ENCODE measurements at regions not wholly inside any gene's neighbourhood (a gene's known extent, or its start where the extent isn't known, plus 50 kb on each side); places are given as distances from the start of the nearest gene placed in this dataset.

- no peaks in the 10 kb centered on the region for H3K36me3 Mint-ChIP-seq (ENCODE audit: low read depth, unreplicated experiment)
- H3K4me1 Mint-ChIP-seq (ENCODE audit: unreplicated experiment) = no peaks in the 10 kb centered on the region
- H3K9me3 Mint-ChIP-seq (ENCODE audit: unreplicated experiment) = no peaks in the 10 kb centered on the region
- no peak for DNase-seq (ENCODE audit: low spot score)
- H3K27ac Mint-ChIP-seq (ENCODE audit: unreplicated experiment) = no peak overlapping the region
- H3K4me3 Mint-ChIP-seq (ENCODE audit: unreplicated experiment) = no peak overlapping the region
- no peaks in the 10 kb centered on the region for H3K27me3 Mint-ChIP-seq (ENCODE audit: unreplicated experiment)
- TF ChIP-seq, protein P1, sequence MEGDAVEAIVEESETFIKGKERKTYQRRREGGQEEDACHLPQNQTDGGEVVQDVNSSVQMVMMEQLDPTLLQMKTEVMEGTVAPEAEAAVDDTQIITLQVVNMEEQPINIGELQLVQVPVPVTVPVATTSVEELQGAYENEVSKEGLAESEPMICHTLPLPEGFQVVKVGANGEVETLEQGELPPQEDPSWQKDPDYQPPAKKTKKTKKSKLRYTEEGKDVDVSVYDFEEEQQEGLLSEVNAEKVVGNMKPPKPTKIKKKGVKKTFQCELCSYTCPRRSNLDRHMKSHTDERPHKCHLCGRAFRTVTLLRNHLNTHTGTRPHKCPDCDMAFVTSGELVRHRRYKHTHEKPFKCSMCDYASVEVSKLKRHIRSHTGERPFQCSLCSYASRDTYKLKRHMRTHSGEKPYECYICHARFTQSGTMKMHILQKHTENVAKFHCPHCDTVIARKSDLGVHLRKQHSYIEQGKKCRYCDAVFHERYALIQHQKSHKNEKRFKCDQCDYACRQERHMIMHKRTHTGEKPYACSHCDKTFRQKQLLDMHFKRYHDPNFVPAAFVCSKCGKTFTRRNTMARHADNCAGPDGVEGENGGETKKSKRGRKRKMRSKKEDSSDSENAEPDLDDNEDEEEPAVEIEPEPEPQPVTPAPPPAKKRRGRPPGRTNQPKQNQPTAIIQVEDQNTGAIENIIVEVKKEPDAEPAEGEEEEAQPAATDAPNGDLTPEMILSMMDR (IDR thresholded peaks at IDR 0.05; ENCODE audit: unreplicated experiment) = no peak
Observed at GRCh38 chr10:89869180-89869579, 167.8 kb downstream of the KIF20B start.

GRCh38 chr10:89869592-89870156, 168.3 kb downstream of the KIF20B start:
- Mint-ChIP-seq H3K9me3 (ENCODE audit: unreplicated experiment) (no peaks in the 10 kb centered on the region), H3K27me3 (ENCODE audit: unreplicated experiment) (no peaks in the 10 kb centered on the region), H3K4me3 (ENCODE audit: unreplicated experiment) (no peak overlapping the region), H3K4me1 (ENCODE audit: unreplicated experiment) (no peaks in the 10 kb centered on the region), H3K27ac (ENCODE audit: unreplicated experiment) (no peak overlapping the region), H3K36me3 (ENCODE audit: low read depth, unreplicated experiment) (no peaks in the 10 kb centered on the region)
- DNase-seq (ENCODE audit: low spot score) = no peak
- TF ChIP-seq, protein P1 (IDR thresholded peaks at IDR 0.05; ENCODE audit: unreplicated experiment) = no peak

DNA sequence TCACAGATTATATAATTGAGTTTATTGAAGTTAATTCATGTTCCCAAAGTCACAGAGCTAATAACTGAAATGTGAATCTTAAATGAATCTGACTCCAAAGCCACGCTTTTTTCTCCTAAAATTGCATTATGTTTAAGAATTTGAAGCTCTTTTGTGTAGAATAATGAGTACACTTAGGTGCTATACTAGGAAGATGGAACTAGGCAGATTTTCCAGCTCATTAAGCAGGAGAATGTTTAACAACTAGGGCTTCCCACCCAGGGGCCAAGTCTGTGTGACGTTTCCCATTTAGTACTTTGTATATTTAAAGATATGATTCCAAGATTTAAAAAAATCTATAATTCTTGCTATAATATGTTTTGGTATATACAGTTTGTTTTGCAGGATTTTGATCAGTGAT, 169.5 kb downstream of the KIF20B start:
- Mint-ChIP-seq H3K36me3 (ENCODE audit: low read depth, unreplicated experiment) (no peaks in the 10 kb centered on the region), H3K27me3 (ENCODE audit: unreplicated experiment) (no peaks in the 10 kb centered on the region), H3K4me1 (ENCODE audit: unreplicated experiment) (no peaks in the 10 kb centered on the region), H3K4me3 (ENCODE audit: unreplicated experiment) (no peak overlapping the region), H3K9me3 (ENCODE audit: unreplicated experiment) (no peaks in the 10 kb centered on the region), H3K27ac (ENCODE audit: unreplicated experiment) (no peak overlapping the region)
- no peak for DNase-seq (ENCODE audit: low spot score)
- TF ChIP-seq, protein P1 (IDR thresholded peaks at IDR 0.05; ENCODE audit: unreplicated experiment) = no peak

DNA sequence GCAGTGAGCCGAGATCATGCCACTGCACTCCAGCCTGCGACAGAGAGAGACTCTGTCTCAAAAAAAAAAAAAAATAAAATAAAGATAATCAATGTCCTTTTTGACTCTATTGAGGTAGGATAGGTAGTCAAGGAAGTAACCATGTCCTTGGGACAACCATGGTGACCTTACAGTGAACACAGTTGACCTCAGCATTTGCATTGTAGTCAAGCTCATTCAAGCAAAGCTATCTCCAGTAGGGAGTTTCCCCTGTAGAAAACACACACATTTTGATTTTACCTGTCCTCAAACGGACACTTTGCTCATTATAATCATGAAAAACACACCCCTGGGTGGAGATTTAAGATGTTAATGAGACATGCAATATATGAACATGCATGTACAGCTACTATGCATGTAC, 171.7 kb downstream of the KIF20B start:
- no peak for DNase-seq (ENCODE audit: low spot score)
- Mint-ChIP-seq H3K36me3 (ENCODE audit: low read depth, unreplicated experiment) (no peaks in the 10 kb centered on the region), H3K9me3 (ENCODE audit: unreplicated experiment) (no peaks in the 10 kb centered on the region), H3K4me1 (ENCODE audit: unreplicated experiment) (no peaks in the 10 kb centered on the region), H3K4me3 (ENCODE audit: unreplicated experiment) (no peak overlapping the region), H3K27ac (ENCODE audit: unreplicated experiment) (no peak overlapping the region), H3K27me3 (ENCODE audit: unreplicated experiment) (no peaks in the 10 kb centered on the region)
- TF ChIP-seq, protein P1 (IDR thresholded peaks at IDR 0.05; ENCODE audit: unreplicated experiment) = no peak

GRCh38 chr10:89875557-89875956, 174.2 kb downstream of the KIF20B start:
- no peak for DNase-seq (ENCODE audit: low spot score)
- Mint-ChIP-seq H3K4me1 (ENCODE audit: unreplicated experiment) (no peaks in the 10 kb centered on the region), H3K36me3 (ENCODE audit: low read depth, unreplicated experiment) (no peaks in the 10 kb centered on the region), H3K4me3 (ENCODE audit: unreplicated experiment) (no peak overlapping the region), H3K27me3 (ENCODE audit: unreplicated experiment) (no peaks in the 10 kb centered on the region), H3K9me3 (ENCODE audit: unreplicated experiment) (no peaks in the 10 kb centered on the region), H3K27ac (ENCODE audit: unreplicated experiment) (no peak overlapping the region)
- TF ChIP-seq, protein P1 (IDR thresholded peaks at IDR 0.05; ENCODE audit: unreplicated experiment) = no peak

All from endothelial cell (in vitro differentiated cells).